ENCODE measurements at regions not wholly inside any gene's neighbourhood (a gene's known extent, or its start where the extent isn't known, plus 50 kb on each side); places are given as distances from the start of the nearest gene placed in this dataset.

DNA sequence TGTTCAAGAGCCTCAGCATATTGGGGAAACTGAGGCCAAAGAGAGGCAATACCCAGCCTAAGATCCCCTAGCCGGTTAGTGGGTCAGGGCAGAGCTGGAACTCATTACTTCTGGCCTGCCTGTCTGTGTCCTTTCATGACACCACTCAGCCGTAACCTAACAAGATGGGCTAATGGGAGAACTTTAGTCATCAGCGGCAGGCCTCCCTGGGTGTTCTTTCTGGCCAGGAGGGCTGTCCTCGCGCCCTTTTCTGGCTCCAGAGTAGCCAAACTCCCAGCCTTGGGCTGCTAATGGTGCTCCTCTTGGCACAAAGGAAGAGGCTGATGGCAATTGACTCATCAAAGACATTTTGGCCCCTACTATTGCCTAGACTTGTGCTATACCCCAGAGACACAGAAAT lies 76.6 kb downstream of the NCR2 start:
- no peaks in the 10 kb centered on the region for H3K4me1 ChIP-seq (ENCODE audit: control insufficient read depth, insufficient read depth, low read length)
- Mint-ChIP-seq H3K27me3 (ENCODE audit: insufficient read depth) (peaks cover 98% of the 10 kb centered on the region), H3K4me1 (peaks cover 36% of the 10 kb centered on the region), H3K27ac (no peak overlapping the region), H3K36me3 (ENCODE audit: low read depth) (no peaks in the 10 kb centered on the region), H3K4me3 (no peak overlapping the region), H3K9me3 (no peaks in the 10 kb centered on the region)
- H3K27ac ChIP-seq (ENCODE audit: low read depth, low read length), result no peak overlapping the region
- TF ChIP-seq, protein P1, sequence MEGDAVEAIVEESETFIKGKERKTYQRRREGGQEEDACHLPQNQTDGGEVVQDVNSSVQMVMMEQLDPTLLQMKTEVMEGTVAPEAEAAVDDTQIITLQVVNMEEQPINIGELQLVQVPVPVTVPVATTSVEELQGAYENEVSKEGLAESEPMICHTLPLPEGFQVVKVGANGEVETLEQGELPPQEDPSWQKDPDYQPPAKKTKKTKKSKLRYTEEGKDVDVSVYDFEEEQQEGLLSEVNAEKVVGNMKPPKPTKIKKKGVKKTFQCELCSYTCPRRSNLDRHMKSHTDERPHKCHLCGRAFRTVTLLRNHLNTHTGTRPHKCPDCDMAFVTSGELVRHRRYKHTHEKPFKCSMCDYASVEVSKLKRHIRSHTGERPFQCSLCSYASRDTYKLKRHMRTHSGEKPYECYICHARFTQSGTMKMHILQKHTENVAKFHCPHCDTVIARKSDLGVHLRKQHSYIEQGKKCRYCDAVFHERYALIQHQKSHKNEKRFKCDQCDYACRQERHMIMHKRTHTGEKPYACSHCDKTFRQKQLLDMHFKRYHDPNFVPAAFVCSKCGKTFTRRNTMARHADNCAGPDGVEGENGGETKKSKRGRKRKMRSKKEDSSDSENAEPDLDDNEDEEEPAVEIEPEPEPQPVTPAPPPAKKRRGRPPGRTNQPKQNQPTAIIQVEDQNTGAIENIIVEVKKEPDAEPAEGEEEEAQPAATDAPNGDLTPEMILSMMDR (conservative IDR thresholded peaks at IDR 0.05), result no peak
- 88 to 91% methylated on average over 5 of the region's 5 CpGs for WGBS, 2 experiments (ENCODE audit: insufficient coverage in 1 of 2, insufficient read length in 1 of 2)
- no peaks in the 10 kb centered on the region for H3K36me3 ChIP-seq (ENCODE audit: control insufficient read depth, insufficient read depth, low read length)
- DNase-seq, result no peak
- no peaks in the 10 kb centered on the region for H3K9me3 ChIP-seq (ENCODE audit: control insufficient read depth, low read length)
- H3K9ac ChIP-seq (ENCODE audit: extremely low read depth, low read length, poor library complexity, severe bottlenecking), result no peak overlapping the region
- H3K4me3 ChIP-seq (ENCODE audit: low read length), result no peak overlapping the region
- peaks cover 100% of the 10 kb centered on the region for H3K27me3 ChIP-seq (ENCODE audit: control insufficient read depth, insufficient read depth, low read length, poor library complexity, severe bottlenecking)

DNA sequence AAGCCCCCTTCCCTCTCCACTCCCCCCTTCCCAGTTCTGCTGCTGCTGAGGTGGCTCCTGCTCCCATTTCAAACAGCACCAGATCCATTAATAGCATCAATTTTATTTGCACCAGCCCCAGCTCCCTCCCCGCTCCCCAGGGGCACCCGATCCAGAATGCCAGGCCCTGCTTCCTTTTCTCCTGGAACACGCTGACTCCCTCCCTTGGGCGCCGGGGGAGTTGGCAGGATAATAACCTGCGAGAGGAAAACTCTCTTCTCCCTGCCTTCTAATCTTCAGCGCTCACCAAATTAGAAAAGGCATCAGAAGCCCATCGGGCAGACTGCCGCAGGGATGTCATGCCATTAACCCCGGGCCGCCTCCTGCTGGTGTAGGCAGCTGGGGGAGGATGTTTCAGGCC lies 77.8 kb downstream of the NCR2 start:
- no peak for DNase-seq
- Mint-ChIP-seq H3K36me3 (ENCODE audit: low read depth) (no peaks in the 10 kb centered on the region), H3K4me3 (no peak overlapping the region), H3K27ac (no peak overlapping the region), H3K27me3 (ENCODE audit: insufficient read depth) (peaks cover 98% of the 10 kb centered on the region), H3K9me3 (no peaks in the 10 kb centered on the region), H3K4me1 (peaks cover 30% of the 10 kb centered on the region)
- Histone ChIP-seq H3K4me3 (ENCODE audit: low read length) (no peak overlapping the region), H3K27me3 (ENCODE audit: control insufficient read depth, insufficient read depth, low read length, poor library complexity, severe bottlenecking) (peaks cover 100% of the 10 kb centered on the region), H3K4me1 (ENCODE audit: control insufficient read depth, insufficient read depth, low read length) (no peaks in the 10 kb centered on the region), H3K27ac (ENCODE audit: low read depth, low read length) (no peak overlapping the region), H3K9me3 (ENCODE audit: control insufficient read depth, low read length) (no peaks in the 10 kb centered on the region), H3K36me3 (ENCODE audit: control insufficient read depth, insufficient read depth, low read length) (no peaks in the 10 kb centered on the region), H3K9ac (ENCODE audit: extremely low read depth, low read length, poor library complexity, severe bottlenecking) (no peak overlapping the region)
- WGBS, 2 experiments (ENCODE audit: insufficient coverage in 1 of 2, insufficient read length in 1 of 2), result 10 to 52% methylated on average over 5 to 11 of the region's 11 CpGs
- TF ChIP-seq, protein P1 (conservative IDR thresholded peaks at IDR 0.05), result no peak

DNA sequence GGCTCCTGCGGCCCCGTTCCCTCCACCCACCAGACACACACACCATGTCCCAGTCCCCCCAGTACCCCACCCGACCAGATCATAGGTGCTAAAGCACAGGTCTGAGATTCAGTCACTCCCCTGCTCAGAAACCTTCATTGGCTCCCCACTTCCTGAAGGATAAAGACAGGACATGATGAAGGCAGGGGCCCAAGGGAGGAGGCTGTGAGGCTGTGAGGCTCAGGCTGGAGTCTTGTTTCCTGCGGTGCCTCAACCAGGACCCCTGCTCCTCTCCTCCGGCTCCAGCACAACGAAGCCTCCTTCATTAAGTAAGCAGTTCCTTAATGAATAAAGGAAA lies 81.1 kb downstream of the NCR2 start:
- Mint-ChIP-seq H3K36me3 (ENCODE audit: low read depth) (no peaks in the 10 kb centered on the region), H3K27me3 (ENCODE audit: insufficient read depth) (peaks cover 100% of the 10 kb centered on the region), H3K9me3 (peaks cover 6% of the 10 kb centered on the region), H3K4me3 (no peak overlapping the region), H3K27ac (no peak overlapping the region), H3K4me1 (peaks cover 22% of the 10 kb centered on the region)
- peaks cover 97% of the 10 kb centered on the region for H3K27me3 ChIP-seq (ENCODE audit: control insufficient read depth, insufficient read depth, low read length, poor library complexity, severe bottlenecking)
- no peaks in the 10 kb centered on the region for H3K4me1 ChIP-seq (ENCODE audit: control insufficient read depth, insufficient read depth, low read length)
- WGBS, 2 experiments (ENCODE audit: insufficient coverage in 1 of 2, insufficient read length in 1 of 2), result 50 to 66% methylated on average over 2 to 6 of the region's 6 CpGs
- no peaks in the 10 kb centered on the region for H3K36me3 ChIP-seq (ENCODE audit: control insufficient read depth, insufficient read depth, low read length)
- no peak overlapping the region for H3K27ac ChIP-seq (ENCODE audit: low read depth, low read length)
- no peak for DNase-seq
- H3K9ac ChIP-seq (ENCODE audit: extremely low read depth, low read length, poor library complexity, severe bottlenecking), result no peak overlapping the region
- peaks cover 9% of the 10 kb centered on the region for H3K9me3 ChIP-seq (ENCODE audit: control insufficient read depth, low read length)
- no peak overlapping the region for H3K4me3 ChIP-seq (ENCODE audit: low read length)
- TF ChIP-seq, protein P1 (conservative IDR thresholded peaks at IDR 0.05), result no peak

Measured in endodermal cell (in vitro differentiated cells).